PC-3 (cell line): ENCODE measurements at regions not wholly inside any gene's neighbourhood (a gene's known extent, or its start where the extent isn't known, plus 50 kb on each side); places are given as distances from the start of the nearest gene placed in this dataset.

Source experiments
- ATAC-seq: fragments of 200-7000 bp; cut with Tn5 transposase; 2 replicates; pipeline ENCODE4 v1.9.1; 2020; ENCODE audit warnings: mild to moderate bottlenecking, moderate library complexity
- BruUV-seq: library from RNA; stranded (reverse); fragments of 400-500 nt; replicated peaks from 2 replicates; lab custom pipeline; 2021; lab: Mats Ljungman, UMichigan
- CTCF ChIA-PET: fragments of 300-600 bp; sonication (Branson Sonifier 250); formaldehyde crosslinking; loops from one replicate; lab custom pipeline; 2022; ENCODE audit warnings: antibody characterized with exemption; lab: Charles Lee
- POLR2A ChIA-PET: fragments of 300-600 bp; sonication (Branson Sonifier 250); formaldehyde crosslinking; loops from one replicate; lab custom pipeline; 2022; ENCODE audit warnings: antibody characterized with exemption; ENCODE audit not compliant: unreplicated experiment; lab: Charles Lee
- DNase-seq: peaks from one replicate; pipeline ENCODE4 v3.0.0-alpha.2; 2015
- H2AFZ ChIP-seq: fragments of 300-600 bp; sonication (generic); 2 replicates; pipeline ENCODE4 v1.6.0; 2016; ENCODE audit warnings: antibody characterized with exemption, low read length
- H3F3A ChIP-seq: fragments of 300-600 bp; sonication (generic); one replicate; pipeline ENCODE4 v1.6.0; 2017; ENCODE audit warnings: antibody characterized with exemption, low read length, control low read depth, mild to moderate bottlenecking; ENCODE audit not compliant: unreplicated experiment
- H3K27ac ChIP-seq: fragments of 300-600 bp; sonication (generic); 2 replicates; pipeline ENCODE4 v1.5.1; 2016; ENCODE audit warnings: mild to moderate bottlenecking, low read length
- H3K27me3 ChIP-seq: fragments of 300-600 bp; sonication (generic); 2 replicates; pipeline ENCODE4 v1.6.1; 2016; ENCODE audit warnings: low read length, mixed read lengths
- H3K36me3 ChIP-seq: fragments of 300-600 bp; sonication (generic); 2 replicates; pipeline ENCODE4 v1.6.1; 2016; ENCODE audit warnings: low read depth, mixed run types, low read length, mixed read lengths
- H3K4me1 ChIP-seq: fragments of 300-600 bp; sonication (generic); 2 replicates; pipeline ENCODE4 v1.5.1; 2016; ENCODE audit warnings: low read length; ENCODE audit not compliant: insufficient read depth
- H3K4me2 ChIP-seq: fragments of 300-600 bp; sonication (generic); 2 replicates; pipeline ENCODE4 v1.6.0; 2016; ENCODE audit warnings: low read length
- H3K4me3 ChIP-seq: fragments of 300-600 bp; sonication (generic); 2 replicates; pipeline ENCODE4 v1.5.1; 2016; ENCODE audit warnings: mild to moderate bottlenecking, low read length, mixed read lengths
- H3K79me2 ChIP-seq: fragments of 300-600 bp; sonication (generic); 2 replicates; pipeline ENCODE4 v1.6.1; 2017; ENCODE audit warnings: low read length, mixed read lengths
- H3K9ac ChIP-seq: fragments of 300-600 bp; sonication (generic); 2 replicates; pipeline ENCODE4 v1.6.0; 2016; ENCODE audit warnings: mild to moderate bottlenecking, low read length
- H3K9me2 ChIP-seq: fragments of 300-600 bp; sonication (generic); replicated peaks from 2 replicates; pipeline ENCODE4 v1.6.1; 2016; ENCODE audit warnings: mixed run types, low read length, mixed read lengths
- H3K9me3 ChIP-seq: fragments of 300-600 bp; sonication (generic); 2 replicates; pipeline ENCODE4 v1.6.1; 2016; ENCODE audit warnings: low read length, mixed read lengths
- H4K20me1 ChIP-seq: fragments of 300-600 bp; sonication (generic); 2 replicates; pipeline ENCODE4 v1.6.1; 2016; ENCODE audit warnings: low read length, mixed read lengths
- CTCF ChIP-seq: fragments of 300-600 bp; sonication (generic); conservative IDR thresholded peaks from 2 replicates; pipeline ENCODE4 v1.5.1; 2017; ENCODE audit warnings: antibody characterized with exemption, low read depth, mild to moderate bottlenecking, low read length
- EZH2 ChIP-seq: fragments of 300-600 bp; sonication (generic); IDR thresholded peaks from one replicate; pipeline ENCODE4 v1.6.1; 2017; ENCODE audit warnings: antibody characterized with exemption, mild to moderate bottlenecking, low read length; ENCODE audit not compliant: unreplicated experiment
- EZH2phosphoT487 ChIP-seq: fragments of 300-600 bp; sonication (generic); IDR thresholded peaks from 2 replicates; pipeline ENCODE4 v1.6.1; 2018; ENCODE audit warnings: mild to moderate bottlenecking, antibody characterized with exemption, low read length, borderline replicate concordance
- intact Hi-C: fragments of 100-400 bp; cut with micrococcal nuclease; formaldehyde crosslinking; loops from 2 replicates; pipeline ENCODE4 v1.9.0; 2023

DNA sequence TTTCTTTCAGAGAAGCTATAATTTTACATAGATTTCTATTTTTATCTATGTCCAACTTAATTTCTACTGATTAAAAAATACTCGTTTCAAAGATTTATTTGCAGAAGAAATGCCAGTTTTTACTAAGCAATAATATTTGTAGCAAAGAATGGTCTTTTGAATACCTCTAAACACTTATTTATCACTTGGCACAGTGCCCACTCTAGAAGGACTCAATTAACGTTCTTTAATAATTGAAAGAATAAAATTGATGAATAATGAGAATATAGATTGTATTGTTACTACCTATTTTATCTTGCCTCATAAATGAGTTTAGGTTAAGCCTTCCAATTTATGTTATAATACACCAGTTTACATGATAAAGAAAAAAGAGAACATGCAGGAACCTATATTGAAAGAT is 889.7 kb upstream of the CDH9 start:
- Histone ChIP-seq H3K4me1 (no peaks in the 10 kb centered on the region), H3K36me3 (no peaks in the 10 kb centered on the region), H2AFZ (no peak overlapping the region), H3K9me2 (no peaks in the 10 kb centered on the region), H3K79me2 (no peaks in the 10 kb centered on the region), H3K9me3 (no peaks in the 10 kb centered on the region), H3K27me3 (no peaks in the 10 kb centered on the region), H4K20me1 (no peaks in the 10 kb centered on the region), H3K9ac (no peak overlapping the region), H3K4me3 (no peak overlapping the region), H3K27ac (no peak overlapping the region), H3F3A (no peaks in the 10 kb centered on the region), H3K4me2 (no peak overlapping the region)
- no peak for TF ChIP-seq EZH2
- TF ChIP-seq CTCF = no peak
- no peak for TF ChIP-seq EZH2phosphoT487
- POLR2A ChIA-PET = no interaction called here
- no peak for DNase-seq
- BruUV-seq = no TSS peak
- CTCF ChIA-PET = no interaction called here
- no peak for ATAC-seq
- intact Hi-C loops = no loop called here

GRCh38 chr5:27911216-27911615 is 872.8 kb upstream of the CDH9 start:
- Histone ChIP-seq H3K4me2 (no peak overlapping the region), H4K20me1 (no peaks in the 10 kb centered on the region), H3K27me3 (no peaks in the 10 kb centered on the region), H3F3A (peaks cover 8% of the 10 kb centered on the region), H3K27ac (no peak overlapping the region), H3K36me3 (no peaks in the 10 kb centered on the region), H3K4me1 (peaks cover 28% of the 10 kb centered on the region), H3K4me3 (no peak overlapping the region), H3K9ac (no peak overlapping the region), H3K9me2 (no peaks in the 10 kb centered on the region), H2AFZ (no peak overlapping the region), H3K79me2 (no peaks in the 10 kb centered on the region), H3K9me3 (no peaks in the 10 kb centered on the region)
- ChIA-PET CTCF (no interaction called here), POLR2A (no interaction called here)
- ATAC-seq (peak; percentile 74), DNase-seq (peak; percentile 71)
- no TSS peak for BruUV-seq
- intact Hi-C loops = no loop called here
- no peak for TF ChIP-seq EZH2phosphoT487
- no peak for TF ChIP-seq CTCF
- no peak for TF ChIP-seq EZH2

GRCh38 chr5:27908341-27908740 is 870.0 kb upstream of the CDH9 start:
- Histone ChIP-seq H3K27me3 (no peaks in the 10 kb centered on the region), H3K27ac (no peak overlapping the region), H3K79me2 (no peaks in the 10 kb centered on the region), H3K9me3 (no peaks in the 10 kb centered on the region), H3K4me2 (no peak overlapping the region), H3K4me1 (peaks cover 29% of the 10 kb centered on the region), H3K36me3 (no peaks in the 10 kb centered on the region), H3K9me2 (no peaks in the 10 kb centered on the region), H3K4me3 (no peak overlapping the region), H3F3A (peaks cover 8% of the 10 kb centered on the region), H3K9ac (no peak overlapping the region), H4K20me1 (no peaks in the 10 kb centered on the region), H2AFZ (no peak overlapping the region)
- ChIA-PET POLR2A (no interaction called here), CTCF (no interaction called here)
- TF ChIP-seq EZH2phosphoT487 (no peak), EZH2 (no peak), CTCF (no peak)
- BruUV-seq = no TSS peak
- DNase-seq (peak; percentile 49), ATAC-seq (no peak; the same call in 1 of the 2 replicates)
- intact Hi-C loops = no loop called here
